ENCODE measurements at regions not wholly inside any gene's neighbourhood (a gene's known extent, or its start where the extent isn't known, plus 50 kb on each side); places are given as distances from the start of the nearest gene placed in this dataset.
A peak's percentile ranks its signal among the peaks of the same experiment; 100 is the strongest.

DNA sequence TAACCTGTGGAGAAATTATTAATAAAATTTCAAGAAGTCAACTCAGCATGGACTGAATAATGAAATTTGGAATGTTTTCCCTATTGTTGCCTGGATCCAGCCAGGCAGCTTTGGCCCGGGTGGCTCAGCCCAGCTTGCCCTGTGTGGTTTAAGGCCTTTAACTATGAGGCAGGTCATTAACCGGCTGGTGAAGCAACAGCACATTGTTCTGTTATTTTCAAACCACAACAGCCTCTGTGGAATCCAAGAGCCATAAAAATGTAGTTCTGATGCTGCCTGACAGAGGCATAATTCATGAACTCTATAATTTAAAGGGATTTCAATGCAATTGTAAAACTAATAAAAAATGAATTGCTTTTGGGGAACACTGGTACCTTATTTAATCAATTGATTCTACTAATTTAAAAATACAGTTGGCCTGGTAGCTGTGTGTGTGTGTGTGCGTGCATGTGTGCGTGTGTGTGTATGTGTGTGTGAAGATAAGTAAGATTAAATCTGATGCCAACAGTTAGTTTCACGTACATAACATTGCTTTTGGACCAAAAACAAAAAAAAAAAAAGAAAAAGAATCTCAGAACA lies 117.7 kb downstream of the RPS12 start:
- intact Hi-C loops (cut with micrococcal nuclease) = no loop called here
- no peaks in the 10 kb centered on the region for H4K20me1 ChIP-seq (ENCODE audit: insufficient read depth, low read length)
- no peak overlapping the region for H2AK9ac ChIP-seq (replicated peaks; ENCODE audit: low read depth, low read length, poor library complexity)
- H3K4me3 ChIP-seq (ENCODE audit: insufficient read depth, low read depth, low read length) = no peak overlapping the region
- H3K14ac ChIP-seq (replicated peaks; ENCODE audit: low read depth, low read length) = no peak overlapping the region
- H2BK5ac ChIP-seq (ENCODE audit: low read depth, low read length, poor library complexity, severe bottlenecking) = no peak overlapping the region
- no peak overlapping the region for H2AFZ ChIP-seq (replicated peaks; ENCODE audit: low read length, poor library complexity)
- H3K56ac ChIP-seq (ENCODE audit: extremely low read depth, insufficient read depth, low read length) = no peak overlapping the region
- no peak overlapping the region for H3K4me2 ChIP-seq (ENCODE audit: low read depth, low read length)
- H2AK5ac ChIP-seq (ENCODE audit: low read depth, low read length) = no peak overlapping the region
- no peak overlapping the region for H3K18ac ChIP-seq (ENCODE audit: low read depth, low read length)
- ChIA-PET POLR2A (ENCODE audit: unreplicated experiment) (no interaction called here), CTCF (interaction anchor here (0.5 kb wide), 1 partner anchor 10 kb away, joined by 3 read pairs; no protein-coding TSS in a partner anchor)
- no peak overlapping the region for H3K27ac ChIP-seq (ENCODE audit: insufficient read depth, low read length)
- TF ChIP-seq, protein P1, sequence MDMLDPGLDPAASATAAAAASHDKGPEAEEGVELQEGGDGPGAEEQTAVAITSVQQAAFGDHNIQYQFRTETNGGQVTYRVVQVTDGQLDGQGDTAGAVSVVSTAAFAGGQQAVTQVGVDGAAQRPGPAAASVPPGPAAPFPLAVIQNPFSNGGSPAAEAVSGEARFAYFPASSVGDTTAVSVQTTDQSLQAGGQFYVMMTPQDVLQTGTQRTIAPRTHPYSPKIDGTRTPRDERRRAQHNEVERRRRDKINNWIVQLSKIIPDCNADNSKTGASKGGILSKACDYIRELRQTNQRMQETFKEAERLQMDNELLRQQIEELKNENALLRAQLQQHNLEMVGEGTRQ (IDR thresholded peaks at IDR 0.05; ENCODE audit: low read depth, low read length) = no peak
- TF ChIP-seq CEBPB (IDR thresholded peaks at IDR 0.05; ENCODE audit: low read depth, low read length) (peak; percentile 81), RAD21 (IDR thresholded peaks at IDR 0.05; ENCODE audit: low read length) (no peak), MAFK (IDR thresholded peaks at IDR 0.05; ENCODE audit: low read depth, low read length) (no peak)
- no TSS peak for BruUV-seq (replicated peaks)
- H3K23ac ChIP-seq (ENCODE audit: low read depth, low read length) = no peak overlapping the region
- H3K4ac ChIP-seq (ENCODE audit: low read depth, low read length) = no peak overlapping the region
- no CpG with 5 or more reads among the region's 5 CpGs for WGBS, 2 experiments (ENCODE audit: extremely low coverage in 2 of 2, insufficient read length in 1 of 2)
- H4K5ac ChIP-seq (ENCODE audit: low read depth, low read length) = no peak overlapping the region
- no peak overlapping the region for H4K91ac ChIP-seq (ENCODE audit: insufficient read depth, low read depth, low read length)
- H2BK15ac ChIP-seq (ENCODE audit: low read depth, low read length) = no peak overlapping the region
- H3K9me3 ChIP-seq (ENCODE audit: control insufficient read depth, insufficient read depth, low read length) = no peaks in the 10 kb centered on the region
- no peaks in the 10 kb centered on the region for H3K36me3 ChIP-seq (ENCODE audit: control insufficient read depth, insufficient read depth, low read length)
- peaks cover 8% of the 10 kb centered on the region for H3K4me1 ChIP-seq (ENCODE audit: control insufficient read depth, insufficient read depth, low read length)
- DNase-seq (peak; percentile 76), ATAC-seq (ENCODE audit: low read depth) (peak; percentile 67; the same call in 1 of the 2 replicates)
- 0 out of 2 replicates have a peak, but pooled peaks cover 4% of the 10 kb centered on the region for H3K9me1 ChIP-seq (ENCODE audit: insufficient read depth, low read length)
- in situ Hi-C loops (cut with MboI; ENCODE audit: low sequenced_read_pairs) = no loop called here
- no peak overlapping the region for H4K8ac ChIP-seq (ENCODE audit: low read depth in 2 of 2, low read length in 2 of 2)
- no peaks in the 10 kb centered on the region for H3K27me3 ChIP-seq (ENCODE audit: control insufficient read depth, insufficient read depth, low read length)
- dilution Hi-C loops (cut with HindIII; ENCODE audit: low sequenced_read_pairs, unreplicated experiment) = no loop called here
- no peak overlapping the region for H3K9ac ChIP-seq (ENCODE audit: low read depth, low read length)
- no peak overlapping the region for H2BK20ac ChIP-seq (ENCODE audit: low read depth, low read length)
- no peaks in the 10 kb centered on the region for H3K79me1 ChIP-seq (ENCODE audit: low read depth in 1 of 2, low read length in 2 of 2)
- H2BK120ac ChIP-seq (ENCODE audit: low read depth, low read length) = no peak overlapping the region

Data from IMR-90 (cell line).